ENCODE measurements at regions not wholly inside any gene's neighbourhood (a gene's known extent, or its start where the extent isn't known, plus 50 kb on each side); places are given as distances from the start of the nearest gene placed in this dataset.
"Not testable (repeated sequence)": the region's sequence is repeated elsewhere in the genome, so short reads cannot be mapped to it uniquely, and the experiment has no call there.

- not testable (repeated sequence) for H3K36me3 ChIP-seq (ENCODE audit: insufficient read depth); H3K4me3 ChIP-seq (ENCODE audit: low read depth, low read length); H3K27ac ChIP-seq (ENCODE audit: low read depth); DNase-seq (ENCODE audit: extremely low spot score); H3K4me1 ChIP-seq (ENCODE audit: insufficient read depth)
- WGBS, result 94% methylated on average over 5 of the region's 5 CpGs
Measured at GRCh38 chr5:157945822-157946221, 86.9 kb upstream of the CLINT1 start.

DNA sequence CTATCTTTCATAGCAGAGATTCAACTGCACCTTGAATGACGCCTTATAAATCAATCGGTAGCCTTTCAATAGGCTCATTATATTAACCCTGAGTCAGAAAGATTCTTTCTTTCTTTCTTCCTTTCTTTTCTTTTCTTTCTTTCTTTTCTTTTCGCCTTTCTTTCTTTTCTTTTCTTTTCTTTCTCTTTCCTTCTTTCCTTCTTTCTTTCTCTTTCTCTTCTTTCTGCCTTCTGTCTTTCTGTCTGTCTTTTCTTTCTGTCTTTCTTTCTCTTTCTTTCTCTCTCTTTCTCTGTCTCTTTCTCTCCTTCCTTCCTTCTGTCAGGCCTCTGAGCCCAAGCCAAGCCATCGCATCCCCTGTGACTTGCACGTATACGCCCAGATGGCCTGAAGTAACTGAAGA is 86.0 kb upstream of the CLINT1 start:
- DNase-seq (ENCODE audit: extremely low spot score), result no peak
- no peak overlapping the region for H3K27ac ChIP-seq (ENCODE audit: low read depth)
- 90% methylated on average over 6 of the region's 6 CpGs for WGBS
- no peaks in the 10 kb centered on the region for H3K4me1 ChIP-seq (ENCODE audit: insufficient read depth)
- no peak overlapping the region for H3K4me3 ChIP-seq (ENCODE audit: low read depth, low read length)
- H3K36me3 ChIP-seq (ENCODE audit: insufficient read depth), result no peaks in the 10 kb centered on the region

DNA sequence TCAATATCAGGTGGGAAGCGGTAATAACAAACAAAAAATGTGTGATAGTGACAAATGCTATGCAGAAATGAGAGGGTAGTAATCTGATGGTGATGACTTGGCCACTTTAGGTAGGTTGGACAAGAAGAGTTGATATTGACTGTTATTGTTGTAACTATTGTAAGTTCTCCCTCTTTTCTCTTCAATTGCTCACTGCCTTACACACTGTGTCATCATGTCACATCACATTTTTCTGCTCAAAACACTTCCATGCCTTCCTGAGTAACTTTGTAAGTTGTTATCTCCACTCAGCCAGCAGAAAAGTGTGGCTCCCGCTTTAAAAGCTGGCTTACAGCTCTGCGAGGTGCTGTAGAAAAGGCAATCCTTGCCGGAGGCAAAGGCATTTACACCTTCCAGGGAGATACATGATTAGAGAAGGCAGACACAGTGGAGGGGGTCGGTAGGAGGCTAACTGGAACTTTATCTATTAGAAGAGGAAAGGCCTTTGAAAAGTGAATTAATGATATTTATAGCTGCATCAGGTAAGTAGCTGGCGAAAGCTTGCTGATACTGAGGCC is 85.2 kb upstream of the CLINT1 start:
- H3K27ac ChIP-seq (ENCODE audit: low read depth), result no peak overlapping the region
- WGBS, result 52% methylated on average over 6 of the region's 6 CpGs
- H3K36me3 ChIP-seq (ENCODE audit: insufficient read depth), result no peaks in the 10 kb centered on the region
- no peak for DNase-seq (ENCODE audit: extremely low spot score)
- H3K4me1 ChIP-seq (ENCODE audit: insufficient read depth), result no peaks in the 10 kb centered on the region
- no peak overlapping the region for H3K4me3 ChIP-seq (ENCODE audit: low read depth, low read length)

GRCh38 chr5:157942595-157942994 is 83.7 kb upstream of the CLINT1 start:
- H3K27ac ChIP-seq (ENCODE audit: low read depth), result no peak overlapping the region
- no peaks in the 10 kb centered on the region for H3K36me3 ChIP-seq (ENCODE audit: insufficient read depth)
- DNase-seq (ENCODE audit: extremely low spot score), result no peak
- no peak overlapping the region for H3K4me3 ChIP-seq (ENCODE audit: low read depth, low read length)
- WGBS, result 43% methylated on average over 1 of the region's 1 CpG
- no peaks in the 10 kb centered on the region for H3K4me1 ChIP-seq (ENCODE audit: insufficient read depth)

GRCh38 chr5:157941616-157942015 is 82.7 kb upstream of the CLINT1 start:
- 80% methylated on average over 3 of the region's 3 CpGs for WGBS
- DNase-seq (ENCODE audit: extremely low spot score), result no peak
- H3K4me1 ChIP-seq (ENCODE audit: insufficient read depth), result no peaks in the 10 kb centered on the region

GRCh38 chr5:157938101-157938500 is 79.2 kb upstream of the CLINT1 start:
- DNase-seq (ENCODE audit: extremely low spot score); H3K4me3 ChIP-seq (ENCODE audit: low read depth, low read length); H3K36me3 ChIP-seq (ENCODE audit: insufficient read depth); H3K4me1 ChIP-seq (ENCODE audit: insufficient read depth); H3K27ac ChIP-seq (ENCODE audit: low read depth): not testable (repeated sequence)
- 93% methylated on average over 6 of the region's 6 CpGs for WGBS

More at GRCh38 chr5:157941616-157942015, 82.7 kb upstream of the CLINT1 start:
- H3K36me3 ChIP-seq (ENCODE audit: insufficient read depth), result no peaks in the 10 kb centered on the region
- no peak overlapping the region for H3K27ac ChIP-seq (ENCODE audit: low read depth)
- H3K4me3 ChIP-seq (ENCODE audit: low read depth, low read length), result no peak overlapping the region

DNA sequence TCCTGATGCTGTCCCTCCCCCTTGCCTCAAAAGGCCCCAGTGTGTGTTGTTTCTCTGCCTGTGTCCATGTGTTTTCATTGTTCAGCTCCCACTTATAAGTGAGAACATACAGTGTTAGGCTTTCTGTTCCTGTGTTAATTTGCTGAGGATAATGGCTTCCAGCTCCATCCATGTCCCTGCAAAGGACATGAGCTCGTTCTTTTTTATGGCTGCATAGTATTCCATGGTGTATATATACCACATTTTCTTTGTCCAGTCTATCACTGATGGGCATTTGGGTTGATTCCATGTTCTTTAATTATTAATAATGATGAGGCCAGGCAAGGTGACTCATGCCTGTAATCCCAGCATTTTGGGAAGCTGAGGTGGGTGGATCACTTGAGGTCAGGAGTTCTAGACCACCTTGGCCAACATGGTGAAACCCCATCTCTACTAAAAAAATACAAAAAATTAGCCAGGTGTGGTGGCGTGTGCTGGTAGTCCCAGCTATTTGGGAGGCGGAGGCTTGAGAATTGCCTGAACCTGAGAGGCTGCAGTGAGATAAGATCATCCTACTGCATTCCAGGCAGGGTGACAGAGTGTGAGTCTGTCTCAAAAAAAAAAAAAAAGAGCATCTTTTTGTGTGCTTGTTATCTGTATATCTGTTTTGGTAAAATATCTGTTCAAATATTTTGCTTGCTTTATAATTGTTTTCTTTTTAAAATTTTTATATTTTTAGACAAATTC is 78.0 kb upstream of the CLINT1 start:
- 89% methylated on average over 3 of the region's 3 CpGs for WGBS
- H3K36me3 ChIP-seq (ENCODE audit: insufficient read depth); DNase-seq (ENCODE audit: extremely low spot score); H3K27ac ChIP-seq (ENCODE audit: low read depth); H3K4me1 ChIP-seq (ENCODE audit: insufficient read depth); H3K4me3 ChIP-seq (ENCODE audit: low read depth, low read length): not testable (repeated sequence)

GRCh38 chr5:157934600-157934999 is 75.7 kb upstream of the CLINT1 start:
- DNase-seq (ENCODE audit: extremely low spot score), result no peak
- no peaks in the 10 kb centered on the region for H3K36me3 ChIP-seq (ENCODE audit: insufficient read depth)
- 96% methylated on average over 3 of the region's 3 CpGs for WGBS
- H3K4me1 ChIP-seq (ENCODE audit: insufficient read depth), result no peaks in the 10 kb centered on the region
- no peak overlapping the region for H3K27ac ChIP-seq (ENCODE audit: low read depth)
- no peak overlapping the region for H3K4me3 ChIP-seq (ENCODE audit: low read depth, low read length)

- no peaks in the 10 kb centered on the region for H3K4me1 ChIP-seq (ENCODE audit: insufficient read depth)
- no peak overlapping the region for H3K4me3 ChIP-seq (ENCODE audit: low read depth, low read length)
- H3K36me3 ChIP-seq (ENCODE audit: insufficient read depth), result no peaks in the 10 kb centered on the region
- DNase-seq (ENCODE audit: extremely low spot score), result no peak
- 87% methylated on average over 5 of the region's 5 CpGs for WGBS
- no peak overlapping the region for H3K27ac ChIP-seq (ENCODE audit: low read depth)
Measured at GRCh38 chr5:157933005-157933404, 74.1 kb upstream of the CLINT1 start.

DNA sequence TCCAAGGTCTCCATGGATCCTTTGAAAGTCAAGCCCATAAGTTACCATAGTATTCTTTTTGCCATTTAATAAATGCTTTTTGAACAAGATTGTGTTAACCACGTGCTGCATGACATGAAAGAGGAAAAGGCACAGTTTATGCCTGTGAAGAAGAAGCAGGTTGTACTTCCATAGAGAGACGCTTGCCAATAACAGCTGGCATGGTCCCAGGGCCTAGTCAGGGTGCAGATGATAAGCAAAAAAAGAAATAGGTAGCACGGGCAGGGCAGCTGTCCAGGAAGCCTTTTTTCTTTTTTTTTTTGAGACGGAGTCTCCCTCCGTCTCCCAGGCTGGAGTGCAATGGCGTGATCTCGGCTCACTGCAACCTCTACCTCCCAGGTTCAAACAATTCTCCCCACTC is 71.8 kb upstream of the CLINT1 start:
- WGBS, result 52% methylated on average over 7 of the region's 7 CpGs
- Histone ChIP-seq H3K4me3 (ENCODE audit: low read depth, low read length) (no peak overlapping the region), H3K4me1 (ENCODE audit: insufficient read depth) (no peaks in the 10 kb centered on the region), H3K36me3 (ENCODE audit: insufficient read depth) (no peaks in the 10 kb centered on the region), H3K27ac (ENCODE audit: low read depth) (no peak overlapping the region)
- no peak for DNase-seq (ENCODE audit: extremely low spot score)

DNA sequence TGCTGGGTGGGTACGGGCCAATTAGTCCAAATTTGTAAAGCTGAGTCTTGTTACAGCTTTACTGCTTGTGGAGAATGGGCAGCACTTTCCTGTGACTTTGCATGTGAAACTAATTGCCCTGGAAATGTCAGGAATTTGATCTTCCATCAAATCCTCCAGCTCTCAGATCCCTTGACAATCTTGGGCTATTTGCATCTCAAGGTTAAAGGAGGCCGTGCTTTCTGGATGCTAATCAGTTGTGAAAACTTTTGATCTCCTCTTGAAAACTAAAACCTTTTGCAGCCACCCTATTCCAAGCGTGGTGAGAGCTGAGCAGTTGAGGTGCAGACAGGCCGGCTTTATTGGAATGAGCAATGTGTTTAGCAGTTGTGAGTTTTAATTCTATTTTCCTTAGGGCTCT is 68.0 kb upstream of the CLINT1 start:
- WGBS, result 59% methylated on average over 4 of the region's 4 CpGs
- no peaks in the 10 kb centered on the region for H3K4me1 ChIP-seq (ENCODE audit: insufficient read depth)
- H3K36me3 ChIP-seq (ENCODE audit: insufficient read depth), result no peaks in the 10 kb centered on the region
- H3K27ac ChIP-seq (ENCODE audit: low read depth), result no peak overlapping the region
- no peak for DNase-seq (ENCODE audit: extremely low spot score)
- no peak overlapping the region for H3K4me3 ChIP-seq (ENCODE audit: low read depth, low read length)

GRCh38 chr5:157925786-157926671 is 67.1 kb upstream of the CLINT1 start:
- Histone ChIP-seq H3K36me3 (ENCODE audit: insufficient read depth) (no peaks in the 10 kb centered on the region), H3K27ac (ENCODE audit: low read depth) (no peak overlapping the region), H3K4me3 (ENCODE audit: low read depth, low read length) (no peak overlapping the region), H3K4me1 (ENCODE audit: insufficient read depth) (no peaks in the 10 kb centered on the region)
- no peak for DNase-seq (ENCODE audit: extremely low spot score)
- whole genome bisulfite sequencing, result 88% methylated on average over 14 of the region's 14 CpGs

DNA sequence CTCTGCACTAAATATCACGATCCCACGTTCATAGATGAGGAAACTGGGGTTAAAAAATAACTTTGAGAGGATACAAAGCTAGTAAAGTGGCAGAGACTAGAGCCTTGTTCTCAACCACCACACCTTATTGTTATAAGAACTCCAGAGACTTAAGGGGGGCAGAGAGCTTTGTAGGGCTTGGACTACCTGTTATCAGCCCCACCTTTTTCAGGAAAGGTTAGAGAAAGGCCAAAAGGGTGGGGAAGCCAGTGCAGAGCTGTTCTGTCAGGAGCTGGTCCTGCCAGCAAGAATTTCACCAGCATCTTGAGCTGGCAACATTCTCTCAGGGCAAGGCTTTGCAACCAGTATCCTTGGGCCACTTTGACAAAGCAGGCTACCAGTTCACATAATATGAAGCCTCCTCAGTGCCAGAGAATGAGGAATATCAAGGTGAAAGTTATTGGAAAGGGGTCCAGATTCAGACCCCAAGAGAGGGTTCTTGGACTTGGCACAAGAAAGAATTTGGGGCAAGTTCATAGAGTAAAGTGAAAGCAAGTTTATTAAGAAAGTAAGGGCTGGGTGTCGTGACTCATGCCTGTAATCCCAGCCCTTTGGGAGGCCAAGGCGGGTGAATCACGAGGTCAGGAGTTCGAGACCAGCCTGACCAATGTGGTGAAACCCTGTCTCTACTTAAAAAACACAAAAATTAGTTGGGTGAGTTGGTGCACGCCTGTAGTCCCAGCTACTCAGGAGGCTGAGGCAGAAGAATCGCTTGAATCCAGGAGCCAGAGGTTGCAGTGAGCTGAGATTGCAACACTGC is 66.2 kb upstream of the CLINT1 start:
- Histone ChIP-seq H3K36me3 (ENCODE audit: insufficient read depth) (no peaks in the 10 kb centered on the region), H3K27ac (ENCODE audit: low read depth) (no peak overlapping the region), H3K4me1 (ENCODE audit: insufficient read depth) (no peaks in the 10 kb centered on the region), H3K4me3 (ENCODE audit: low read depth, low read length) (no peak overlapping the region)
- DNase-seq (ENCODE audit: extremely low spot score), result no peak
- WGBS, result 90% methylated on average over 8 of the region's 8 CpGs
